ENCODE measurements at regions not wholly inside any gene's neighbourhood (a gene's known extent, or its start where the extent isn't known, plus 50 kb on each side); places are given as distances from the start of the nearest gene placed in this dataset.
"Not testable (repeated sequence)": the region's sequence is repeated elsewhere in the genome, so short reads cannot be mapped to it uniquely, and the experiment has no call there.

DNA sequence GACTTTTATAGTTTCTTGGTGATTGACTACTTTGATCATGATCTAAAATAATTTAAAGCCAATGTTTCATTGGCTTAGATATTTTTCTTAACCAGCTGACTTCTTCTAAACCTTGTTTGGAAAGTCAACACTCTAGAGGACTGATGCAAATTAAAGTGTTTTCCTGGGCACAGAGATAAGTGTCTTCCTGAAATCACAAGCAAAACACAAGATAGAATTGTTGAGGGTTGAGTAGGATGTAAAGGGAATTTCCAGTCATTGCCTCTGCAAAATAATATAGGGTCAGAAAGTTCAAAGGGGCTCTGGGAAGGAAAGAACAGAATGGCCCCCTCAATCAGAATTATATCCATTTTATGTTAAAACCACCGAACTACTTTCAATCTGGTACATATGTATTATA lies 156.3 kb upstream of the LRIG3 start:
- no peak for DNase-seq (ENCODE audit: low spot score)
- in situ Hi-C loops (cut with HindIII; ENCODE audit: low sequenced_read_pairs) = no loop called here

DNA sequence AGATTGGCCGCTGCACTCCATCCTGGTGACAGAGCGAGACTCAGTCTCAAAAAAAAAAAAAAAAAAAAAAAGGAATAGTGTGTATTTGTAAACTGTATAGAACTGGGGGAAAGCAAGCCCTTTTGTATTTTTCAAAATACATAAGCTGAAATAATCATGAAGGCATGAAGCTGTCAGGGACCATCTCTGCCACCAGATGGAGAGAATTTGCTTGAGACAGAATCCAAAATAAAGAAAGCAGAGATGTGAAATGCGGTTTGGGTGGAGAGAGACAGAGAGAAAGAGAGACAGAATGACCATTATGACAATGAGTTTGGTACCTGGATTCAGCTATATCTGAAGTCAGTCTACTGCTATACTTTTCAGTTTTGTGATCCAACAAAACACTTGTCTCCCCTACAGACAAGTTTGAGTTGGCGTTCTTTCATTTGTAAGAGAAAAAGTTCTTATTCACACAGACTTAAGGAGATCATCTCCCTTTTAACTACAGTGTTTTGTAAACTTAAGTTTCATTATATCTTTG lies 155.7 kb upstream of the LRIG3 start:
- no peak for DNase-seq (ENCODE audit: low spot score)
- in situ Hi-C loops (cut with HindIII; ENCODE audit: low sequenced_read_pairs) = no loop called here

DNA sequence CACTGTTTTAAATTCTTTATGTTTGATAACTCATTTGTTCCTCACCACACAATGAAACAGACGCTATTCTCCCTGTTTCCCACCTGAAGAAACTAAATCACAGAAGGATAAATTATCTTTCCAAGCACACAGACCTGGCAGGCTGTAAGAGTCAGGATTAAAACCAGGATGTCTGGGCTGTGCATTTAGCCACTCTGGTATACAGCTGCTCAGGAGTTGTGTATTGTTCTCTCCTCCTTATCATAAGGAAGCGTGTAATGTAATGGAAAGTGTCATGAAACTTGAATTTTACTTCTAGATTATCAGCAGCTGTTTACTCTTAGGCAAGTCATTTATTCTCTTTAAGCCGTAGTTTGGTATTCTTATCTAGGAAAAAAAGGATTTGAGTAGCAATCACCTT lies 154.8 kb upstream of the LRIG3 start:
- no peak for DNase-seq (ENCODE audit: low spot score)
- in situ Hi-C loops (cut with HindIII; ENCODE audit: low sequenced_read_pairs) = no loop called here

DNA sequence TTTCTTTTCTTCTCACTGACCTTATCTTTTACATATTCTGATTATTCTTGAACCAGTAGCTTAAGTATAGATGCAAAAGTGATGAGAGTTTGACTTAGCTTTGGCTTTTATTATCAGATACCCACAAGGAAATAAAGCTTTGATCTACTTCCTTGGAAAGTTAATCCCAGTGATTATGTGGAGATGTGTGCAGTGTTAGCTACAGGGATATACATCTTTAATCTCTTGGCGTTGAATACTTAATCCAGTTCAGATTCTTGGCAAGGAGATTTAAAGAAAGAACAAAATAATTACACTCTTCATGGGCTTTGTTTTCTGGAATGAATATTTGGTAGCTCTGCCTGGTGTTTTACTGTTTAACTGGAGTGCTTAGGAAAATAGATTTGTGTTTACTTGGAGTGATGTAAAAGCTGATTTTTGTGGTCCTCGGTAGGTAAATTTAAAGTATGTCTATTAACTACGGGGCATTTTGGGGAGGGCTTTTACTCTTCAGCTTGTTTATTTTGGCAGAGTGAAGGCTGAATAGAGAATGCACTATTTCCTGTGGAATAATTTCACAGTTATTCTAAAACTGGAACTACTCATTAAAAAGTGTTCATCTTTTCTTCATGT lies 150.1 kb upstream of the LRIG3 start:
- DNase-seq (ENCODE audit: low spot score) = no peak
- in situ Hi-C loops (cut with HindIII; ENCODE audit: low sequenced_read_pairs) = no loop called here

DNA sequence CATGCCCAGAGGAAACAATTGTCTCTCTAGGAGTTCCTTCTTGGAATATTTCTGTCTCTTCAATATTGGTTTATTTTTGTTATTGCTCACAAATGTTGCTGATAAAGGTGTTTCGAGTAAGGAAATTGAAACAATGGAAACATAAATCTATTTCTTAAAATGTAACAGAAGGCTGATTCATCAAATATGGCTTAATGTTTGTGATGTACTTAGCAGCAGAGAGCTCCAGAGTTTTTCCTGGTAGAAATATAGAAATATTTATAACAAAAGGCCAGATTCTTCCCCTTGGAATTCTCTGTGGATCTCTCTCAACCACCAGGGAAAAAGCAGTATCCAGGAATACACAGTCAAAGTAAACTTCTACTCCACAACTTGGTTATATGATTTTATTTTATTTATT lies 149.2 kb upstream of the LRIG3 start:
- in situ Hi-C loops (cut with HindIII; ENCODE audit: low sequenced_read_pairs) = no loop called here
- DNase-seq (ENCODE audit: low spot score) = no peak

DNA sequence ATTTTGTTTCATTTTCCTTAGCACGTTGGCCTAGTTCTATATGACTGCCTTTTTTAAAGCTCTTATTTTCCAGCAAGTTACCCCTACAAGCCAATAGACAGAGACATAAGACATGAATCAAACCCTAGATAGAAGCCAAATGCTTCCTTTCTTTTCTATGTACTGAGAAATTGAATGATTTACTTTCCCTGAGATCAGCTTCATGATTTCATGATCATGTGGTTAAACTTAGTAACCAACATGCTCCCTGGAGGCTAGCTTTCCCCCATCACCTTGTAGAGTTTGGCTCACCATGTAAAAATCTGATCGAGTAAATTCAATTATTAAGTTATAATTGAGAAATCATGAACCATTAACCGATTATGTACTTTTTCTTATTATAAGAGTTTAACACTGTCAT lies 148.1 kb upstream of the LRIG3 start:
- in situ Hi-C loops (cut with HindIII; ENCODE audit: low sequenced_read_pairs) = no loop called here
- DNase-seq (ENCODE audit: low spot score) = no peak

DNA sequence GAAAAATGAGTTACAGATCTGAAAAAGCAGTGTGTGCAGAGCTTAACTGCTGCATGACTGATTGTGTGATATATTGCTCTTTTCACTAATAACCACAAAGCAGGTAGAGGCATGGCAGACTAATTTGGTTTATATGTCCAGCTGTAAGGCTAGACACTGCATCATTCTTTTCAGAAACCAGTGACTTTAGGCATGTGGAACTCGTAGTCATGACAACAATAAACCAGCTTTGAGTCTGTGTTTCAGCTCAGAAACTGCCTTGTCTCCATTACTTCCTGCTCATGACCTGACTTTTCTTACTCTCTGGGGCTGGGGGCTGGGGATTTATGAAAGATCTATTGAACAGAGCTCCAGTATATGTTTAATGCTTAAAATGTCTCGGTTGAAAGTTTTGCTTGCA lies 146.8 kb upstream of the LRIG3 start:
- DNase-seq (ENCODE audit: low spot score) = no peak
- in situ Hi-C loops (cut with HindIII; ENCODE audit: low sequenced_read_pairs) = no loop called here

DNA sequence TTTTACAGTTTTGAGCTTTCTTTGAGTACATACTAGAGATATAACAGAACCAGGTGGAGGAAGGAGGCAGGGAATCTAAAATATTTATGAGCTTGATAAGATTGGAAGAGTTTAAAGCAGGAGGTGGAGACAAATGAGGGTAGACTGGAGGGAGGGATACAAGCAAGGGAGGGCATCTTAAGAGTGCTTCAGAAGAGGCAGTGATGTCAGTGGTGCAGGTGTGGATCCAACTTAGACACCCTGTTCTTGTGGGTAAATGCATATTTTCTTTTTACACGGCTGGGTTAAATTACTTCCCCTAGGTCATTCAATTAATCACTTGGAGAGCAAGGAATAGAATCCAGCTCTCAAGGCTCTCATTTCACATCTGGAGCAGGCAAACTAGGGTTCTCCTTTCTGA lies 146.1 kb upstream of the LRIG3 start:
- DNase-seq (ENCODE audit: low spot score) = no peak
- in situ Hi-C loops (cut with HindIII; ENCODE audit: low sequenced_read_pairs) = no loop called here

DNA sequence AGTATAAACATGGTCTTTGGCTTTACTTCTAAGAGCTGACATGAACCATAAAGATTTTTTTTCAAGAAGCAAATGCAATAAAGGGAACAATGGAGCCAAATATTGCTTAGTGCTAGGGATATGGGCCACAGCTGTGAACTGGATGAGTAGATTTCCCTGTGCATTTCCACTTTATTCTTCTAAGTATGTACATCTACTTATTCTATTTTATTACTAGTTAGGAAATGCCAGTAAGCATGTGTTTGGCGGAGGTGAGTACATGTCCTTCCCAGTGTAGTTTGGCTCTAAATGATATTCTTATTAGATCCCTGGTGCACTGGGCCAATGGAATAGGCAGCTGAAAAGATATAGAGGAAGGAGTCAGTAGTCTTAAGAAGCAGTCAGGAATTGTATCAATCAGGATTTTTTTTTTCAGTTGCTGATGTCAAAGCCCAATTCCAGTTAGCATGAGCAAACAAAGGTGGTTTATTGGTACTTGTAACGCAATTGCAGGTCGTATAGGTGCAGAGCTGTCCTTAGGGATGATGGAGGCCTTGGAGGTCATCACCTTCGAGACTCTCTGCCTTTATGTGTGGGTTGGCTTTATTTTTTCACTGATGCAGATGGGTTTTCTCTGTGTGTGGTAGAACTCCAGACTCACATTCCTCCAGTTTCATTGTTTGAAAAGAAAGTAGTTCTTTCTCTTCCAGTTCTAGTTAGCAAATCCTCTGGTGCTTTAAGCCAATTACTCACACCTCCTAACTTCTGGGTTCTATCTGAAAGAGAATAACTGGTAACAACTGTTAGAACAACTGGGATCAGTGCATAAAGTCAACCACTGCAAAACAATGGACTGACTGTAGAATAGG lies 139.0 kb upstream of the LRIG3 start:
- DNase-seq (ENCODE audit: low spot score) = no peak
- in situ Hi-C loops (cut with HindIII; ENCODE audit: low sequenced_read_pairs) = no loop called here

DNA sequence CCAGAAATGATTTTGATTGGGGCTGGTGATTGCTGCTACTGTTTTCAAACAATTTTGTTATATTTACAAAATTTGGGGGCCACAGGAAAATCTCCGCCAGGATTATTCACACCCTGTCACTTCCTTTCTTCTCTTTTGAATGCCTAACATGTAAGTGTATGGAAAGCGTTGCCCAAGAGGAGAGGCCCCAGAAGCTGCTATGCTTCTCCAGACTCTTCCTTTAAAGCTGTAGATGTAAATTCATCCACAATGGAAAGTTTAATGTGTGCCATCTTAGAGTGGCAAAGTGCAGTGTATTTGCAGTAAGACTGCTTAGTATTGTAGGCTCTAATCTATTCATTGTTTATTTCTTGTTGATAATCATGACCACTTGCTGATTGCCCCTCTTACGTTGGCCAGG lies 136.7 kb upstream of the LRIG3 start:
- in situ Hi-C loops (cut with HindIII; ENCODE audit: low sequenced_read_pairs) = no loop called here
- no peak for DNase-seq (ENCODE audit: low spot score)

DNA sequence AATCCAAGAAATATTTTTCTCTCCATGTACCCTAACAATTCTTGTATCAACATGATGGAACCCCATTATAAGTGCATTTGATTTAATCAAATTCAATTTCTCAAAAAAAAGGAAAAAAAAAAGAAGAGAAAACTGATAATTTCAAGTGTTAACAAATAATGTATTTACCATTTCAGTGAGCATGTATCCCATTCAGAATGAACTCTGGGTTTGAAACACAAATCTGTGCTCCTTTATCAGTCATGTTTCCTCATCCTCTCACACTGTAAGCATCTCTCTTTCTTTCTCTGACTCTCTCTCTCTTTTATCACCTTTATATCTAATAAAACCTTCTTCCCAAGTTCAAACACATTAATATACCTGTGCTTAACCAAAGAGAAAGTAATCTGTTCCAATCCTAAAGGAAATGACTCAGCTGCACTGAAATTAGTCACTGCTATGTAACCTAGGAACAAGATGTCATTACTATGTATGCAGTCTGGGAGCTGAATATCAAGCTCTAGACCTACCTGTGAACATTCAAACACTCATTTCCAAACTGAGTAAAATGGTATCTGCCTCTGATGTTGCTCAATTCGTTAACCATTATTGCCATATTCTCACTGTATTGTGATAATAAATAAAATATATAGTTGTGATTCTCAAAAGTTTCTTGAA lies 135.0 kb upstream of the LRIG3 start:
- DNase-seq (ENCODE audit: low spot score) = no peak
- in situ Hi-C loops (cut with HindIII; ENCODE audit: low sequenced_read_pairs) = no loop called here

DNA sequence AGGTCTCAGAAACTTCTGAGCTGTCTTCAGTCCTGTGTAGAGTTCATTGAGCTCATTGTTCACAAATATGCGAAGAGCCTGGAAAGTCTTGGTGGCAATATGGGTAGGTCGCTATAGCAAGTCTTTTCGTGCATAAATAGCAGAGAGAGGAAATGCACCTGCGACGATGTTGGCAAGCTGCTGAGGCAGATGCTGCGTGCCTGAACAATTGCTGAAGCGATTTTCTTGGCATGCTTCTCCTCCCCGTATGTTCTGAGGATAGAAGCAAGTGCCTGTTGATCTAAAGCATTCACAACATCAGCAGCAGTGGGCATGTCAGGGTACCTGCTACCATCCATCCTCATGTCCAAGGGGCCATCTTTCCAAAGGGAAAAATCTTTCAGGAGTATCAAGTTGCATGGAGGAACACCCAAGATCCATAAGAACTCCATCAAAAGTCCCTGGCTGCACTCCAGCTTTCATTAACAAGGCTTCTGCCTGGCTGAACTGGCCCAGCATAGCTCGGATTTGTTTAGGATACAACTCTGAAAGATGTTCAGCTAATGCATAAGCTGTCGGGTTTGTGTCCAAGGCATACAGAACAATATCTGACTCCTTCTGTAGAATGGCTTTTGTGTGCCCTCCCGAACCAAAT lies 133.1 kb upstream of the LRIG3 start:
- peak; percentile 10 for DNase-seq (ENCODE audit: low spot score)
- in situ Hi-C loops (cut with HindIII; ENCODE audit: low sequenced_read_pairs) = not testable (repeated sequence)

DNA sequence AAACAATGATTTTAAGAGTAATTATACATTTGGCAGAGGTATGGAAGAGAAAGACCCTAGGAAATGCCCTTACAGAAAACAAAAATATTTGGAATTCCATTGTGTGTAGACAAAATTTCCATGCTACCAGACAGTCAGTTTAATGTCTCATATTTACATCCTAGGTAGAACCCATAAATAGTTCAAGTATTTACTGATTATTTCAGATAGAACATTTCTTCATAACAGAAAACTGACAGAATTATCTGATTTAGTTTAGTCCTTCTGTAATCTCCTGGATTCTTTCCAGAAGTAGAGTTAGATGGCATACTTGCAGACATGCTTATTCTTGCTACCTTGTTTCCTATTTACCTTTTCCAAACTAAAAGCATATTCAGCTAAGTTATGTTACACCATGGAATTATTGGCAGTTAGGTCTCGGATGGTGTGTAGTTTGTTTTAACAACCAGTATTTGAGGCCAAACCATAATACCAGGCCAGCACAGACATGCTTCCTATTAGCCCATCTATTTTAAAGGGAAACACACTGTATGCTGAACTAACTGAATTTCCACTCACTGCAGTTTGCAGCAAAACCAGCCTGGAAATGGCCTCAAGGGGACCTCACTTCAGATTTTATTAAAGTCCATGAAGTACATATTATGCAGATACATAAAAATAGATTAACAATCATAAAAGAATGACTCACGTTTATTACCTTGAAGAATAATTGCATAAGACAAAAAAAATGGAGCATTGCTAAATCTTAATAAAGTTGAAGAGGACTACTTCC lies 126.6 kb upstream of the LRIG3 start:
- in situ Hi-C loops (cut with HindIII; ENCODE audit: low sequenced_read_pairs) = no loop called here
- DNase-seq (ENCODE audit: low spot score) = no peak

DNA sequence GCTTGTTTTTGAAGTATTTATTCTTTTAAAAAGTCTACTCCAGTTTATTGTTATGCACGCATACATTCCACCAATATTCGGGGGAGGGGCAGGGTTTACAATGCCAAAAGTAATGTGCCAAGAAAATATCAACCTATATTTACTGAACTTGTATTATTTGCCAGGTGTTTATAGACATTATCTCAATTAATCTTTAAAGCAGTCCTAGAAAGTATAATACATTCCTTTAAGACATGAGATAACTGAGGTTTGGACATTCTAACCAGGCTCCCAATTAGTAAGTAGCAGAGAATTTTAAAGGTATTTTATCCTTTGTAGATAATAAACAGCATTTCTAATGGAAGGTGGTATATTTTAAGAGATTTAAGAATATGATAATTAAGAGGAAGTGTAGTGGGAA lies 124.5 kb upstream of the LRIG3 start:
- DNase-seq (ENCODE audit: low spot score) = no peak
- in situ Hi-C loops (cut with HindIII; ENCODE audit: low sequenced_read_pairs) = no loop called here

DNA sequence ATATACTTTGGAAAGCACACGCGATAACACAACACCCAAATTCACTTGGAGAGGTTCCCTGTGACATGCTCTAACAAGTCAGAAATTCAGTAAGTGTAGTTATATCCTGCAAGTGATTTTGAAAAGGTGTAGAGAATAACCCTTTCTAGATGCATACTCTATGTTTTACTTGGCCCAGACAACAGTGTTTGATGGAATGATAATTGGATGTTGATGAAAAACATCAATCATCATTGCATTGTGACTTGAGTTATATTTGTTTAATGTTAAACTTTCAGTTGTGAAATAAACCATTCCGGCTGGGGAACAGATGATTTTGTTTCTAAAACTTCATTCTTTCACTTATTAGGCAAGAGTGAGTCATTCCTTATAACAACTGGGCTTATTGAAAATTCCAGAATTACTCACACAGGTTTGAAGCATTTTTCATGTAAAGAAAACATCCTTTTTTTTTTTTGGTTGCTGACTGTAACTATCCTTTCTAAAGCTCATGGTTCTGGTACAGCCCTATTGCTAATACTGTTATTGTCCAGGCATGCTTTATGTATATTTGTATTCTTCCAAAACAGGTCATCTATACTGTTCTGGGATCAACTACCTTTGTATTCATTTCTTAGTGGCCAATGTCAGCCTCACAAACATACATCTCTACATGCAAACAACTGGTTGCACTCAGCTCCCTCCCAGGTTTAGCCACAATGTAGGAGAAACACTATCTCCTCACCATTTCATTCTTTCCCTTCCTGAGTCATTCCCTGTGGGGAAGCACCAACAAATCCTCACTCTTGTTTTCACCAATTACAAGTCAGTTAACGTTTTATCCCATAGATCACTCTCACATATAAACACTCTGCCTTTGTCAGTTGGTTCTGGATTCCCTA lies 121.2 kb upstream of the LRIG3 start:
- in situ Hi-C loops (cut with HindIII; ENCODE audit: low sequenced_read_pairs) = no loop called here
- DNase-seq (ENCODE audit: low spot score) = no peak

DNA sequence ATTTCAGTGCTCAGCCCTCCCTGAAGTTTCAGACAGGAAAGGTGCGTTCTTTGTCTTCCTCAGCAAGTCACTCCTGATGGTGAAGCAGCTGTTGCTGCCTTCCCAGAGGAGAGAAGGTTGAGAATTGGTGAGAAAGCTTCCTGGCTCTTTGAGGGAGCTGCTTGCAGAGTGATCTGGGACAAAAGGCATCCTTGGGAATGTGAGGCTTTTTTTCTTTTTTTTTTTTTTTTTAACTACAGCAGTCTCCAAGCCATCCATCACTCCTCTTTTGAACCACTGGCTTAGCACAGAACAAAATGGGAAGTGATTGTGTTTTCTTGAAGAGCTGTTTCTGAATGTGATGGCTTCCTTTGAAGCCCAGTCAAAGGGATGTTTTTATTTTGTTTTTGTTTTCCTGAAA lies 120.4 kb upstream of the LRIG3 start:
- in situ Hi-C loops (cut with HindIII; ENCODE audit: low sequenced_read_pairs) = no loop called here
- no peak for DNase-seq (ENCODE audit: low spot score)

DNA sequence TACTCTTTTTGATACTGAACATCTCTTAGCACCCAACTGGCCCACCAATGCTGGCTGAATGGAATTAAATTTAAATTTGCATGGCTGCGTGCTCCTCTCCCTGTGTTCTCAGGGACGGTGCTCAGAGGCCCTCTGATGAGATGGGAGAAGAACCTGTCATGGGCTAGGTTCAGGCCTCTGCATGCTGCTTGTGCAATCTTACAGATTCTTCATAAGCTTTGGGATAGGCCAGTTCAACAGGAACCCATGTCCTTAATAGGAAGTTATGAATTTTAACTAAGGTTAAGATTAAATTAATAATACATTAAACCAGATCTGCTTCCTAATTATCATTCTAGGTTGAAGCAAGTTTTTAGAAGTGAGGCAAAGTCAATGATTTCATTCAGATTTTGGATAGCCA lies 119.7 kb upstream of the LRIG3 start:
- in situ Hi-C loops (cut with HindIII; ENCODE audit: low sequenced_read_pairs) = no loop called here
- DNase-seq (ENCODE audit: low spot score) = no peak

DNA sequence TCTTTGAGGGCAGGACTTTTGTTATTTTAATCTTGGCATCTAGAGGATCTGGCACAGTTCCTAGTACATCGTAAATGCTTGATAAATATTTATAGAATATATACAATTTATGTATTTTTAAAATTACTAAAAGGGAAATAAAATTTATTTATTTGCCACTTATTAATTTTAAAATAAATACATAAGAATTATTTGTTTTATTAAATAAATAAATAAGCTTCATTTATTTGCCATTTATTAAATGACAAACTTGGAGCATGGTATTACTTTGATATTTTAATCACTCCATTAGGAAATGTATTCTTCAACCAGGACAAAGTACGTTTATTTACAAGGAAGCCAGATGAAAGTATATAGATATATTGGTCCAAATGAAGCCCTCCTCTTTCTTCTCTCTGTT lies 118.7 kb upstream of the LRIG3 start:
- in situ Hi-C loops (cut with HindIII; ENCODE audit: low sequenced_read_pairs) = no loop called here
- DNase-seq (ENCODE audit: low spot score) = no peak

Measured in G401 (cell line).